Stomach (tissue), 4 donors: ENCODE measurements at regions not wholly inside any gene's neighbourhood (a gene's known extent, or its start where the extent isn't known, plus 50 kb on each side); places are given as distances from the start of the nearest gene placed in this dataset.

Source experiments
- CTCF ChIP-seq, 7 experiments: fragments of 450-650 bp in 4 of 7; fragments of 200-600 bp in 3 of 7; sonication (generic) in 3 of 7; IDR thresholded peaks; one replicate each; pipeline ENCODE4 v1.5.1; 2016 to 2019; ENCODE audit warnings: antibody characterized with exemption in 7 of 7, control low read depth in 2 of 7, mild to moderate bottlenecking in 1 of 7
- POLR2A ChIP-seq, 4 donors: fragments of 450-650 bp; IDR thresholded peaks; one replicate each; pipeline ENCODE4 v1.6.1; 2016; ENCODE audit warnings: antibody characterized with exemption in 4 of 4, control low read depth in 2 of 4, mild to moderate bottlenecking in 1 of 4, moderate library complexity in 1 of 4

DNA sequence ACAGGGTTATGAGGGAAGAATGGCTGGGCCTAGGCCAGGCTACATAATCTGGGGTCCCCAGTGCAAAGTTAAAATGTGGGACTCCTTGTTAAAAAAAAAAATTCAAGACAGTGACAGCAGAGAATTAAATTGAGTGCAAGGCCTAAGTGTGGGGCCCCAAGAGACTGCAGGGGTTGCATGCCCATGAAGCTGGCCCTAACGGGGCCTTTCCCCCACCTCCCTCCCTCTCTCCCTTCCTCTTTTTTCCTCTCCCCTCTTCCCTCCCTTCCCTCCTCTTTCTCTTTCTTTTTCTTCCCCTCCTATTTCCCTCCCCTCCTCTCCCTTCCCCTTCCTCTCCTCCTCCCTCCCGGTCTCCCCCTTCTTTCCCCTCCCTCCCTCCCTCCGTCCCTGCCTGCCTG lies 266.7 kb downstream of the LMO4 start:
- no peak for TF ChIP-seq CTCF (IDR thresholded peaks at IDR 0.05)
- TF ChIP-seq POLR2A (IDR thresholded peaks at IDR 0.05): no peak
